Caco-2 (cell line): ENCODE measurements at regions not wholly inside any gene's neighbourhood (a gene's known extent, or its start where the extent isn't known, plus 50 kb on each side); places are given as distances from the start of the nearest gene placed in this dataset.
A peak's percentile ranks its signal among the peaks of the same experiment; 100 is the strongest.

ENCODE experiments used
- BruUV-seq: library from RNA; stranded (reverse); fragments of 400-500 nt; replicated peaks from 2 replicates; lab custom pipeline; 2021; lab: Mats Ljungman, UMichigan
- CTCF ChIA-PET: fragments of 300-600 bp; sonication (Branson Sonifier 250); formaldehyde crosslinking; loops from one replicate; lab custom pipeline; 2022; ENCODE audit warnings: antibody characterized with exemption; lab: Charles Lee
- POLR2A ChIA-PET: fragments of 300-600 bp; sonication (Branson Sonifier 250); formaldehyde crosslinking; loops from one replicate; lab custom pipeline; 2022; ENCODE audit warnings: antibody characterized with exemption; lab: Charles Lee
- DNase-seq, 2 experiments: peaks; one replicate each; pipeline versions ENCODE4 v3.0.0 to v3.0.0-alpha.2; 2020 to 2022
- H3K27me3 ChIP-seq: replicated peaks from 2 replicates; pipeline ENCODE4 v1.6.0; 2011; ENCODE audit warnings: low read length; ENCODE audit not compliant: control insufficient read depth, insufficient read depth
- H3K36me3 ChIP-seq: 2 replicates; pipeline ENCODE4 v1.5.1; 2011; ENCODE audit warnings: low read length; ENCODE audit not compliant: control insufficient read depth, insufficient read depth
- H3K4me1 ChIP-seq: fragments of 250-450 bp; sonication (Bioruptor Pico); 2 replicates; pipeline ENCODE4 v1.5.1; 2020; ENCODE audit warnings: mild to moderate bottlenecking
- H3K4me3 ChIP-seq: 2 replicates; pipeline ENCODE4 v1.5.1; 2011; ENCODE audit warnings: low read depth, mild to moderate bottlenecking, control low read depth, low read length
- H3K9me3 ChIP-seq: fragments of 250-450 bp; sonication (Bioruptor Pico); 2 replicates; pipeline ENCODE4 v1.5.1; 2020; ENCODE audit warnings: mild to moderate bottlenecking, moderate library complexity
- H3K27ac Mint-ChIP-seq: one replicate; pipeline ENCODE4 v1.8.0; 2022; ENCODE audit warnings: mixed read lengths; ENCODE audit not compliant: unreplicated experiment
- H3K27me3 Mint-ChIP-seq: one replicate; pipeline ENCODE4 v1.8.0; 2022; ENCODE audit warnings: mixed read lengths; ENCODE audit not compliant: insufficient read depth, unreplicated experiment
- H3K36me3 Mint-ChIP-seq: one replicate; pipeline ENCODE4 v1.8.0; 2022; ENCODE audit warnings: mild to moderate bottlenecking, mixed read lengths; ENCODE audit not compliant: insufficient read depth, unreplicated experiment
- H3K4me1 Mint-ChIP-seq: one replicate; pipeline ENCODE4 v1.8.0; 2022; ENCODE audit warnings: low read depth, mixed read lengths; ENCODE audit not compliant: unreplicated experiment
- H3K4me3 Mint-ChIP-seq: one replicate; pipeline ENCODE4 v1.8.0; 2022; ENCODE audit warnings: mild to moderate bottlenecking, moderate library complexity, mixed read lengths; ENCODE audit not compliant: unreplicated experiment
- H3K9me3 Mint-ChIP-seq: one replicate; pipeline ENCODE4 v1.8.0; 2022; ENCODE audit warnings: mixed read lengths; ENCODE audit not compliant: unreplicated experiment
- intact Hi-C: fragments of 100-400 bp; cut with micrococcal nuclease; formaldehyde crosslinking; loops from one replicate; pipeline ENCODE4 v1.10.0; 2022; ENCODE audit not compliant: unreplicated experiment
- TF ChIP-seq, protein P1 (sequence below), 2 experiments: fragments of 200-600 bp in 1 of 2; IDR thresholded peaks; 1 replicate in 1 of 2; 2 replicates in 1 of 2; pipeline versions ENCODE4 v1.5.1 to v1.8.0; 2011 to 2022; ENCODE audit warnings: antibody characterized with exemption in 1 of 2, control low read depth in 1 of 2, inconsistent platforms in 1 of 2, low read depth in 1 of 2, low read length in 1 of 2, mild to moderate bottlenecking in 1 of 2, moderate library complexity in 1 of 2; ENCODE audit not compliant: insufficient read depth in 1 of 2, severe bottlenecking in 1 of 2, unreplicated experiment in 1 of 2

DNA sequence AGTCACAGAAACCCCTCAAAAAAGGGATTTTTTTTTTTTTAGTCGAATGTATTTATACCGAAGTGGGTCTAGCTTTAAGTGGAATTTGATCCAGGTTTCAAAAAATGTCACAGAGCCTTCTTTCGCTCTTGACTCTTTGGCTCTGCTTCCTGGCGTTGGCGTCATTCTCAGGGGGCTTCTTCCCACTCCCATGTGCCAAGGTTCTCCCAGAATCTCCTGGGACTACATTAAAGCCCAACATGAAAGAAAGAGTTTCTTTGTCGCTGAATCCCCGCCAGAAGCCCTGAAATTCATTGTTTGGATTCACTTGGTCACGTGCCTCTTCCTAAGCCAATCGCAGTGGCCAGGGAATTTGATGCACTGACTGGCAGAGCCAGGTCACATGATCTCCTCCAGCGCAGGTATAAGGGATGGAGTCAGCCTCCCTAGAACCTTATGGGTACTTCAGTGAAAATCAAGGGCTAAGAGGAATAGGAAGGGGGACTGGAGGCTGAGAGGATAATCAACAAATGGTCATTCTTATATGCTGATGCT, 101.2 kb downstream of the RPS24 start:
- H3K9me3 Mint-ChIP-seq: no peaks in the 10 kb centered on the region
- no TSS peak for BruUV-seq
- H3K36me3 Mint-ChIP-seq: no peaks in the 10 kb centered on the region
- peak; percentile 53 to 61 for DNase-seq
- H3K4me3 Mint-ChIP-seq: peak overlapping the region; percentile 73
- Histone ChIP-seq H3K4me1 (peaks cover 5% of the 10 kb centered on the region; the same call in 1 of the 2 replicates), H3K27me3 (no peaks in the 10 kb centered on the region), H3K9me3 (no peaks in the 10 kb centered on the region; the same call in 1 of the 2 replicates), H3K4me3 (peak overlapping the region; percentile 33), H3K36me3 (no peaks in the 10 kb centered on the region)
- POLR2A ChIA-PET: interaction anchor here (0.6 kb wide), 1 partner anchor 28 kb away, joined by 4 read pairs; no protein-coding TSS in a partner anchor
- CTCF ChIA-PET: interaction anchor here (0.6 kb wide), 1 partner anchor 89 kb away, joined by 3 read pairs; no protein-coding TSS in a partner anchor
- intact Hi-C loops: no loop called here
- TF ChIP-seq, protein P1, sequence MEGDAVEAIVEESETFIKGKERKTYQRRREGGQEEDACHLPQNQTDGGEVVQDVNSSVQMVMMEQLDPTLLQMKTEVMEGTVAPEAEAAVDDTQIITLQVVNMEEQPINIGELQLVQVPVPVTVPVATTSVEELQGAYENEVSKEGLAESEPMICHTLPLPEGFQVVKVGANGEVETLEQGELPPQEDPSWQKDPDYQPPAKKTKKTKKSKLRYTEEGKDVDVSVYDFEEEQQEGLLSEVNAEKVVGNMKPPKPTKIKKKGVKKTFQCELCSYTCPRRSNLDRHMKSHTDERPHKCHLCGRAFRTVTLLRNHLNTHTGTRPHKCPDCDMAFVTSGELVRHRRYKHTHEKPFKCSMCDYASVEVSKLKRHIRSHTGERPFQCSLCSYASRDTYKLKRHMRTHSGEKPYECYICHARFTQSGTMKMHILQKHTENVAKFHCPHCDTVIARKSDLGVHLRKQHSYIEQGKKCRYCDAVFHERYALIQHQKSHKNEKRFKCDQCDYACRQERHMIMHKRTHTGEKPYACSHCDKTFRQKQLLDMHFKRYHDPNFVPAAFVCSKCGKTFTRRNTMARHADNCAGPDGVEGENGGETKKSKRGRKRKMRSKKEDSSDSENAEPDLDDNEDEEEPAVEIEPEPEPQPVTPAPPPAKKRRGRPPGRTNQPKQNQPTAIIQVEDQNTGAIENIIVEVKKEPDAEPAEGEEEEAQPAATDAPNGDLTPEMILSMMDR (IDR thresholded peaks at IDR 0.05; ENCODE audit: insufficient read depth in 1 of 2, low read depth in 1 of 2, low read length in 1 of 2, severe bottlenecking in 1 of 2, unreplicated experiment in 1 of 2): no peak
- H3K4me1 Mint-ChIP-seq: peaks cover 9% of the 10 kb centered on the region
- peaks cover 9% of the 10 kb centered on the region for H3K27me3 Mint-ChIP-seq
- H3K27ac Mint-ChIP-seq: no peak overlapping the region

DNA sequence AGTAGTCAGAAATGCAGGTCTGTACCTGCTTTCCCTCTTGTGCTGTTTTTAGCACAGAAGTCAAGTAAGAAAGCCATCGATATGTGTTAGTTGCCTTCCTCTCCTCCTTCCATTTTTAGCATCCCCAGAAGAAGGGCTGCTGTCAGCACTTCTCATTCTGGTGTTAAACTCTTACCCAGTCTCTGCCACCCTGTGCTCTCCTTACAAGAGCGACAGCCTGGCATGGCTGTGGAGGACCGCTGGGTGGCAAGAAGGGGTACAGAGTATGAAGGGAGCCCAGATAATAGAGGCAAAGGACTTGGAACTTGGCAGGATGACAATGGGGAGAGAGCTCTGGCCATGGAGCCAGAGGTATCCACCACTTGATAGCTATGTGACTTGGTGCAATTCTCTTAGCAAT, 103.5 kb downstream of the RPS24 start:
- no peaks in the 10 kb centered on the region for H3K9me3 Mint-ChIP-seq
- CTCF ChIA-PET: no interaction called here
- no peak overlapping the region for H3K27ac Mint-ChIP-seq
- peaks cover 12% of the 10 kb centered on the region for H3K27me3 Mint-ChIP-seq
- Histone ChIP-seq H3K27me3 (no peaks in the 10 kb centered on the region), H3K36me3 (no peaks in the 10 kb centered on the region), H3K4me1 (peaks cover 5% of the 10 kb centered on the region; the same call in 1 of the 2 replicates), H3K4me3 (no peak overlapping the region), H3K9me3 (no peaks in the 10 kb centered on the region; the same call in 1 of the 2 replicates)
- POLR2A ChIA-PET: no interaction called here
- H3K4me3 Mint-ChIP-seq: no peak overlapping the region
- TF ChIP-seq, protein P1 (IDR thresholded peaks at IDR 0.05; ENCODE audit: insufficient read depth in 1 of 2, low read depth in 1 of 2, low read length in 1 of 2, severe bottlenecking in 1 of 2, unreplicated experiment in 1 of 2): no peak
- no peaks in the 10 kb centered on the region for H3K36me3 Mint-ChIP-seq
- DNase-seq: no peak
- peaks cover 9% of the 10 kb centered on the region for H3K4me1 Mint-ChIP-seq
- BruUV-seq: no TSS peak
- intact Hi-C loops: no loop called here

DNA sequence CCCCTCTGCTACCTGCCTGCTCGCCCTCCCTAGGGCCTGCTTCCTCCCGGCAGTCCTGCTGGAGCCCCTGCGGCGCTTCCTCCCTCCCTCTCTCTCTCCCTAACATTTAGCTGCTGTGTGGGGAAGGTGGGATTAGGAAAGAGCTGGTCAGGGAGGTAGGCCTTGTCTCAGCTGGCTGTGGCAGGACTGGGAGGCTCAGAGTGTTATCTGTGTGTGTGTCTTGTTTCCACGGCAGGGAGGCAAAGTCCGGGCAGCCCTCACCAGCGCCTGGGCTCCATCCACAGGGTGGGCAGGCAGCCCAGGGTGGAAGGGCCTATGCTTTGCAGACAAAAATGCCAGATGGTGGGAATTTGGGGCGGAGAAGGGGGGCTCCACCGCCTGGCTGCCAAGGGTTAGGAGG, 105.7 kb downstream of the RPS24 start:
- no TSS peak for BruUV-seq
- Mint-ChIP-seq H3K27me3 (peaks cover 8% of the 10 kb centered on the region), H3K36me3 (no peaks in the 10 kb centered on the region), H3K27ac (no peak overlapping the region), H3K4me1 (peaks cover 9% of the 10 kb centered on the region), H3K9me3 (no peaks in the 10 kb centered on the region), H3K4me3 (no peak overlapping the region)
- CTCF ChIA-PET: interaction anchor here (0.7 kb wide), 1 partner anchor 24 kb away, joined by 3 read pairs; no protein-coding TSS in a partner anchor
- Histone ChIP-seq H3K36me3 (no peaks in the 10 kb centered on the region; the same call in 1 of the 2 replicates), H3K9me3 (no peaks in the 10 kb centered on the region; the same call in 1 of the 2 replicates), H3K4me1 (peaks cover 5% of the 10 kb centered on the region; the same call in 1 of the 2 replicates), H3K4me3 (no peak overlapping the region), H3K27me3 (no peaks in the 10 kb centered on the region; the same call in 1 of the 2 replicates)
- TF ChIP-seq, protein P1 (IDR thresholded peaks at IDR 0.05; ENCODE audit: insufficient read depth in 1 of 2, low read depth in 1 of 2, low read length in 1 of 2, severe bottlenecking in 1 of 2, unreplicated experiment in 1 of 2): no peak
- POLR2A ChIA-PET: no interaction called here
- peak; percentile 16 to 38 for DNase-seq
- intact Hi-C loops: no loop called here
